ENCODE measurements at regions not wholly inside any gene's neighbourhood (a gene's known extent, or its start where the extent isn't known, plus 50 kb on each side); places are given as distances from the start of the nearest gene placed in this dataset.

- TF ChIP-seq CTCF (IDR thresholded peaks at IDR 0.05) = no peak
- no peak for TF ChIP-seq POLR2AphosphoS5 (IDR thresholded peaks at IDR 0.05)
- TF ChIP-seq POLR2A (IDR thresholded peaks at IDR 0.05) = no peak
Measured at GRCh38 chr5:179431221-179431824, 86.1 kb upstream of the ADAMTS2 start.

Measured in prostate gland (tissue), 2 donors.